IPS-NIHi11 (cell line): ENCODE measurements at regions not wholly inside any gene's neighbourhood (a gene's known extent, or its start where the extent isn't known, plus 50 kb on each side); places are given as distances from the start of the nearest gene placed in this dataset.

Experiments
- DNase-seq: peaks from one replicate; pipeline ENCODE4 v3.0.0; 2012; ENCODE audit warnings: mixed read lengths, low spot score

GRCh38 chr2:45178854-45179253 lies 169.6 kb upstream of the SIX2 start:
- no peak for DNase-seq

- no peak for DNase-seq
These were observed 169.1 kb upstream of the SIX2 start for GRCh38 chr2:45178359-45178758.

- no peak for DNase-seq
These were observed 168.6 kb upstream of the SIX2 start for GRCh38 chr2:45177870-45178269.

- DNase-seq: no peak
These were observed 167.1 kb upstream of the SIX2 start for GRCh38 chr2:45176390-45176789.

- no peak for DNase-seq
These were observed 164.3 kb upstream of the SIX2 start for GRCh38 chr2:45173513-45173912.

GRCh38 chr2:45172760-45173392 lies 163.6 kb upstream of the SIX2 start:
- DNase-seq: no peak

- DNase-seq: no peak
These were observed 162.9 kb upstream of the SIX2 start for GRCh38 chr2:45172142-45172541.

- no peak for DNase-seq
These were observed 161.9 kb upstream of the SIX2 start for GRCh38 chr2:45171136-45171501.

GRCh38 chr2:45170191-45171135 lies 161.2 kb upstream of the SIX2 start:
- DNase-seq: peak; percentile 63

- DNase-seq: peak; percentile 73
These were observed 160.3 kb upstream of the SIX2 start for GRCh38 chr2:45169339-45170190.

- peak; percentile 63 for DNase-seq
These were observed 159.6 kb upstream of the SIX2 start for GRCh38 chr2:45168711-45169338.

GRCh38 chr2:45167920-45168629 lies 158.8 kb upstream of the SIX2 start:
- DNase-seq: no peak

GRCh38 chr2:45166229-45166890 lies 157.1 kb upstream of the SIX2 start:
- DNase-seq: no peak

- no peak for DNase-seq
These were observed 153.5 kb upstream of the SIX2 start for GRCh38 chr2:45162711-45163110.

- no peak for DNase-seq
These were observed 147.4 kb upstream of the SIX2 start for GRCh38 chr2:45156605-45157004.

- DNase-seq: no peak
These were observed 145.4 kb upstream of the SIX2 start for GRCh38 chr2:45154606-45155155.

GRCh38 chr2:45154144-45154543 lies 144.9 kb upstream of the SIX2 start:
- DNase-seq: no peak

GRCh38 chr2:45153121-45153520 lies 143.9 kb upstream of the SIX2 start:
- no peak for DNase-seq

GRCh38 chr2:45152691-45153090 lies 143.4 kb upstream of the SIX2 start:
- DNase-seq: no peak

GRCh38 chr2:45145073-45145899 lies 136.0 kb upstream of the SIX2 start:
- DNase-seq: no peak
